HG03342 (cell line): ENCODE measurements at regions not wholly inside any gene's neighbourhood (a gene's known extent, or its start where the extent isn't known, plus 50 kb on each side); places are given as distances from the start of the nearest gene placed in this dataset.
A peak's percentile ranks its signal among the peaks of the same experiment; 100 is the strongest.
"Not testable (repeated sequence)": the region's sequence is repeated elsewhere in the genome, so short reads cannot be mapped to it uniquely, and the experiment has no call there.

Experiments
- ATAC-seq: cut with Tn5 transposase; IDR thresholded peaks from one replicate; pipeline ENCODE4 v1.9.1; 2021; ENCODE audit warnings: mild to moderate bottlenecking, moderate library complexity; ENCODE audit not compliant: unreplicated experiment

GRCh38 chr5:14954216-14954615 lies 82.6 kb upstream of the ANKH start:
- no peak for ATAC-seq

- ATAC-seq = no peak
Measured at GRCh38 chr5:14953075-14953607, 81.6 kb upstream of the ANKH start.

GRCh38 chr5:14948383-14948782 lies 76.8 kb upstream of the ANKH start:
- no peak for ATAC-seq

GRCh38 chr5:14946815-14947620 lies 75.4 kb upstream of the ANKH start:
- ATAC-seq = peak; percentile 72

- no peak for ATAC-seq
Measured at GRCh38 chr5:14945450-14945849, 73.9 kb upstream of the ANKH start.

- ATAC-seq = no peak
Measured at GRCh38 chr5:14944996-14945395, 73.4 kb upstream of the ANKH start.

GRCh38 chr5:14944350-14944739 lies 72.8 kb upstream of the ANKH start:
- no peak for ATAC-seq

- no peak for ATAC-seq
Measured at GRCh38 chr5:14942212-14942611, 70.6 kb upstream of the ANKH start.

- no peak for ATAC-seq
Measured at GRCh38 chr5:14937254-14937653, 65.7 kb upstream of the ANKH start.

GRCh38 chr5:14936588-14936987 lies 65.0 kb upstream of the ANKH start:
- ATAC-seq = no peak

GRCh38 chr5:14935341-14935740 lies 63.8 kb upstream of the ANKH start:
- ATAC-seq = no peak

GRCh38 chr5:14932902-14933469 lies 61.4 kb upstream of the ANKH start:
- no peak for ATAC-seq

GRCh38 chr5:14930486-14930885 lies 58.9 kb upstream of the ANKH start:
- ATAC-seq = no peak

- no peak for ATAC-seq
Measured at GRCh38 chr5:14929293-14930065, 57.9 kb upstream of the ANKH start.

GRCh38 chr5:14928661-14929060 lies 57.1 kb upstream of the ANKH start:
- ATAC-seq = no peak

- no peak for ATAC-seq
Measured at GRCh38 chr5:14925326-14925725, 53.7 kb upstream of the ANKH start.

- ATAC-seq = not testable (repeated sequence)
Measured at GRCh38 chr5:14922952-14923351, 51.4 kb upstream of the ANKH start.

GRCh38 chr5:14922456-14922855 lies 50.9 kb upstream of the ANKH start:
- ATAC-seq = no peak
